ENCODE measurements at regions not wholly inside any gene's neighbourhood (a gene's known extent, or its start where the extent isn't known, plus 50 kb on each side); places are given as distances from the start of the nearest gene placed in this dataset.

- Histone ChIP-seq H3K9me3 (replicated peaks; ENCODE audit: control insufficient read depth, insufficient read depth, low read length) (no peaks in the 10 kb centered on the region), H3K9ac (replicated peaks; ENCODE audit: extremely low read depth, insufficient read depth, low read length) (no peak overlapping the region), H3K9me1 (replicated peaks; ENCODE audit: control insufficient read depth, extremely low read depth, insufficient read depth, low read length) (no peaks in the 10 kb centered on the region), H3K36me3 (ENCODE audit: control insufficient read depth in 2 of 2, extremely low read depth in 1 of 2, insufficient read depth in 2 of 2, low read length in 2 of 2) (no peaks in the 10 kb centered on the region), H3K79me2 (ENCODE audit: control insufficient read depth, insufficient read depth, low read length) (no peaks in the 10 kb centered on the region), H3K27ac (ENCODE audit: insufficient read depth, low read depth, low read length) (no peak overlapping the region), H3K4me3 (replicated peaks in 1 of 3; ENCODE audit: insufficient read depth in 1 of 3, low read depth in 1 of 3, low read length in 3 of 3) (no peak overlapping the region), H3K4me2 (ENCODE audit: insufficient read depth, low read length) (no peak overlapping the region), H2AFZ (ENCODE audit: low read depth, low read length) (no peak overlapping the region), H3K27me3 (ENCODE audit: control insufficient read depth in 2 of 2, insufficient read depth in 2 of 2, low read length in 2 of 2) (no peaks in the 10 kb centered on the region), H4K20me1 (replicated peaks; ENCODE audit: control insufficient read depth, extremely low read depth, insufficient read depth, low read length) (no peaks in the 10 kb centered on the region), H3K4me1 (ENCODE audit: control insufficient read depth, extremely low read depth, insufficient read depth, low read length) (no peaks in the 10 kb centered on the region)
- TF ChIP-seq FOS (IDR thresholded peaks at IDR 0.05; ENCODE audit: borderline replicate concordance, insufficient read depth, low read length) (no peak), MYC (IDR thresholded peaks at IDR 0.05; ENCODE audit: low read depth, low read length) (no peak), POLR2AphosphoS5 (IDR thresholded peaks at IDR 0.05; ENCODE audit: insufficient read depth, low read depth, low read length) (no peak), EZH2 (IDR thresholded peaks at IDR 0.05; ENCODE audit: borderline replicate concordance, low read depth, low read length, severe bottlenecking) (no peak), POLR2A (IDR thresholded peaks at IDR 0.05; ENCODE audit: low read depth, low read length) (no peak), GATA2 (IDR thresholded peaks at IDR 0.05; ENCODE audit: insufficient read depth, insufficient read length, low read depth, low read length) (no peak), JUN (IDR thresholded peaks at IDR 0.05; ENCODE audit: borderline replicate concordance, insufficient read depth, insufficient read length, low read depth) (no peak)
- TF ChIP-seq, protein P1, sequence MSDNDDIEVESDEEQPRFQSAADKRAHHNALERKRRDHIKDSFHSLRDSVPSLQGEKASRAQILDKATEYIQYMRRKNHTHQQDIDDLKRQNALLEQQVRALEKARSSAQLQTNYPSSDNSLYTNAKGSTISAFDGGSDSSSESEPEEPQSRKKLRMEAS (IDR thresholded peaks at IDR 0.05; ENCODE audit: insufficient read depth, insufficient read length) = no peak
- TF ChIP-seq, protein P2, sequence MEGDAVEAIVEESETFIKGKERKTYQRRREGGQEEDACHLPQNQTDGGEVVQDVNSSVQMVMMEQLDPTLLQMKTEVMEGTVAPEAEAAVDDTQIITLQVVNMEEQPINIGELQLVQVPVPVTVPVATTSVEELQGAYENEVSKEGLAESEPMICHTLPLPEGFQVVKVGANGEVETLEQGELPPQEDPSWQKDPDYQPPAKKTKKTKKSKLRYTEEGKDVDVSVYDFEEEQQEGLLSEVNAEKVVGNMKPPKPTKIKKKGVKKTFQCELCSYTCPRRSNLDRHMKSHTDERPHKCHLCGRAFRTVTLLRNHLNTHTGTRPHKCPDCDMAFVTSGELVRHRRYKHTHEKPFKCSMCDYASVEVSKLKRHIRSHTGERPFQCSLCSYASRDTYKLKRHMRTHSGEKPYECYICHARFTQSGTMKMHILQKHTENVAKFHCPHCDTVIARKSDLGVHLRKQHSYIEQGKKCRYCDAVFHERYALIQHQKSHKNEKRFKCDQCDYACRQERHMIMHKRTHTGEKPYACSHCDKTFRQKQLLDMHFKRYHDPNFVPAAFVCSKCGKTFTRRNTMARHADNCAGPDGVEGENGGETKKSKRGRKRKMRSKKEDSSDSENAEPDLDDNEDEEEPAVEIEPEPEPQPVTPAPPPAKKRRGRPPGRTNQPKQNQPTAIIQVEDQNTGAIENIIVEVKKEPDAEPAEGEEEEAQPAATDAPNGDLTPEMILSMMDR (IDR thresholded peaks at IDR 0.05; ENCODE audit: extremely low read depth in 1 of 2, insufficient read depth in 1 of 2, low read depth in 1 of 2, low read length in 2 of 2) = no peak
- ChIA-PET POLR2A (no interaction called here), CTCF (no interaction called here)
- FAIRE-seq (no peak), DNase-seq (ENCODE audit: low read depth, low spot score) (no peak)
- BruUV-seq (replicated peaks) = no TSS peak
- dilution Hi-C loops (cut with MboI; ENCODE audit: extremely low pct_ligation_motif_present, low sequenced_read_pairs) (no loop called here), intact Hi-C loops (cut with micrococcal nuclease) (no loop called here)
Observed at GRCh38 chr16:76052725-76053124, 224.5 kb upstream of the CNTNAP4 start.

Data from endothelial cell of umbilical vein (primary cell).